IMR-90 (cell line): ENCODE measurements at regions not wholly inside any gene's neighbourhood (a gene's known extent, or its start where the extent isn't known, plus 50 kb on each side); places are given as distances from the start of the nearest gene placed in this dataset.
A peak's percentile ranks its signal among the peaks of the same experiment; 100 is the strongest.

Experiments
- ATAC-seq: fragments of 200-7000 bp; cut with Tn5 transposase; 2 replicates; pipeline ENCODE4 v1.9.1; 2020; ENCODE audit warnings: low read depth, mild to moderate bottlenecking, moderate library complexity
- BruUV-seq: library from RNA; stranded (reverse); fragments of 400-500 nt; replicated peaks from 2 replicates; lab custom pipeline; 2021; lab: Mats Ljungman, UMichigan
- CTCF ChIA-PET: fragments of 300-600 bp; formaldehyde crosslinking; extraction: SDS; loops from one replicate; lab custom pipeline; 2021; ENCODE audit warnings: antibody characterized with exemption; lab: Yijun Ruan, JAX
- POLR2A ChIA-PET: fragments of 300-600 bp; sonication (Branson Sonifier 250); formaldehyde crosslinking; loops from one replicate; lab custom pipeline; 2022; ENCODE audit warnings: antibody characterized with exemption; ENCODE audit not compliant: unreplicated experiment; lab: Charles Lee
- DNase-seq: peaks from one replicate; pipeline ENCODE4 v3.0.0; 2013
- H2AFZ ChIP-seq: replicated peaks from 2 replicates; pipeline ENCODE3; 2013; ENCODE audit warnings: low read length, mild to moderate bottlenecking; ENCODE audit not compliant: poor library complexity
- H2AK5ac ChIP-seq: 2 replicates; pipeline ENCODE4 v1.6.1; 2013; ENCODE audit warnings: low read depth, low read length, inconsistent platforms
- H2AK9ac ChIP-seq: replicated peaks from 2 replicates; pipeline ENCODE3; 2013; ENCODE audit warnings: mild to moderate bottlenecking, low read depth, low read length, moderate library complexity; ENCODE audit not compliant: poor library complexity
- H2BK120ac ChIP-seq: 2 replicates; pipeline ENCODE4 v1.6.1; 2013; ENCODE audit warnings: low read depth, low read length, inconsistent platforms
- H2BK15ac ChIP-seq: 3 replicates; pipeline ENCODE4 v1.6.1; 2013; ENCODE audit warnings: low read depth, low read length, inconsistent platforms
- H2BK20ac ChIP-seq: 2 replicates; pipeline ENCODE4 v1.6.1; 2013; ENCODE audit warnings: low read depth, mild to moderate bottlenecking, inconsistent platforms, low read length, moderate library complexity
- H2BK5ac ChIP-seq: 2 replicates; pipeline ENCODE4 v1.6.1; 2013; ENCODE audit warnings: mild to moderate bottlenecking, low read depth, low read length, inconsistent platforms; ENCODE audit not compliant: poor library complexity, severe bottlenecking
- H3K14ac ChIP-seq: replicated peaks from 2 replicates; pipeline ENCODE4 v1.6.1; 2013; ENCODE audit warnings: low read depth, low read length, inconsistent platforms
- H3K18ac ChIP-seq: 2 replicates; pipeline ENCODE4 v1.6.1; 2013; ENCODE audit warnings: low read depth, low read length, control low read depth
- H3K23ac ChIP-seq: 2 replicates; pipeline ENCODE4 v1.6.1; 2013; ENCODE audit warnings: low read depth, low read length, inconsistent platforms
- H3K27ac ChIP-seq: 2 replicates; pipeline ENCODE4 v1.5.1; 2013; ENCODE audit warnings: mild to moderate bottlenecking, control low read depth, low read length; ENCODE audit not compliant: insufficient read depth
- H3K27me3 ChIP-seq: 2 replicates; pipeline ENCODE4 v1.6.1; 2013; ENCODE audit warnings: low read length; ENCODE audit not compliant: control insufficient read depth, insufficient read depth
- H3K36me3 ChIP-seq: 2 replicates; pipeline ENCODE4 v1.6.1; 2013; ENCODE audit warnings: low read length, mixed read lengths; ENCODE audit not compliant: control insufficient read depth, insufficient read depth
- H3K4ac ChIP-seq: 2 replicates; pipeline ENCODE4 v1.6.1; 2013; ENCODE audit warnings: low read depth, low read length, inconsistent platforms
- H3K4me1 ChIP-seq: 2 replicates; pipeline ENCODE4 v1.6.1; 2013; ENCODE audit warnings: low read length, mixed read lengths; ENCODE audit not compliant: control insufficient read depth, insufficient read depth
- H3K4me2 ChIP-seq: 2 replicates; pipeline ENCODE4 v1.6.1; 2013; ENCODE audit warnings: low read depth, mild to moderate bottlenecking, control low read depth, low read length, moderate library complexity
- H3K4me3 ChIP-seq: 2 replicates; pipeline ENCODE4 v1.5.1; 2013; ENCODE audit warnings: low read depth, mild to moderate bottlenecking, control low read depth, low read length, moderate library complexity; ENCODE audit not compliant: insufficient read depth
- H3K56ac ChIP-seq: 2 replicates; pipeline ENCODE4 v1.6.1; 2013; ENCODE audit warnings: low read length, inconsistent platforms; ENCODE audit not compliant: insufficient read depth; ENCODE audit errors: extremely low read depth
- H3K79me1 ChIP-seq, 2 experiments: 2 replicates each; pipeline ENCODE4 v1.6.1; 2013; ENCODE audit warnings: low read length in 2 of 2, inconsistent platforms in 1 of 2, low read depth in 1 of 2
- H3K9ac ChIP-seq: 2 replicates; pipeline ENCODE4 v1.6.1; 2013; ENCODE audit warnings: low read depth, low read length, control low read depth
- H3K9me1 ChIP-seq: 2 replicates; pipeline ENCODE4 v1.6.1; 2013; ENCODE audit warnings: low read length, inconsistent platforms; ENCODE audit not compliant: insufficient read depth
- H3K9me3 ChIP-seq: 2 replicates; pipeline ENCODE4 v1.6.1; 2013; ENCODE audit warnings: low read length; ENCODE audit not compliant: control insufficient read depth, insufficient read depth
- H4K20me1 ChIP-seq: 2 replicates; pipeline ENCODE4 v1.6.1; 2013; ENCODE audit warnings: low read length, inconsistent platforms; ENCODE audit not compliant: insufficient read depth
- H4K5ac ChIP-seq: 2 replicates; pipeline ENCODE4 v1.6.1; 2013; ENCODE audit warnings: mild to moderate bottlenecking, low read depth, low read length, control low read depth
- H4K8ac ChIP-seq, 2 experiments: 2 replicates each; pipeline ENCODE4 v1.6.1; 2013; ENCODE audit warnings: low read depth in 2 of 2, low read length in 2 of 2, control low read depth in 1 of 2, inconsistent platforms in 1 of 2
- H4K91ac ChIP-seq: 2 replicates; pipeline ENCODE4 v1.6.1; 2013; ENCODE audit warnings: low read depth, low read length, inconsistent platforms; ENCODE audit not compliant: insufficient read depth
- MAFK ChIP-seq: IDR thresholded peaks from 2 replicates; pipeline ENCODE4 v1.6.1; 2012; ENCODE audit warnings: low read depth, low read length, improper control_type of control experiment
- RAD21 ChIP-seq: IDR thresholded peaks from 2 replicates; pipeline ENCODE4 v1.6.1; 2012; ENCODE audit warnings: low read length, improper control_type of control experiment
- WGBS, 2 experiments: methylation state at CpG; one replicate each; pipeline versions ENCODE4 v1.1.5 to v1.1.7; 2013; ENCODE audit warnings: missing lambda C conversion rate in 2 of 2; ENCODE audit not compliant: insufficient read length in 1 of 2; ENCODE audit errors: extremely low coverage in 2 of 2; 5-methylcytosine and 5-hydroxymethylcytosine counted together
- dilution Hi-C: fragments of 300-500 bp; cut with HindIII; formaldehyde crosslinking; loops from one replicate; pipeline ENCODE4 v1.14.3; 2018; ENCODE audit warnings: low sequenced_read_pairs; ENCODE audit not compliant: unreplicated experiment
- in situ Hi-C: fragments of 300-500 bp; cut with MboI; formaldehyde crosslinking; loops from 3 replicates; pipeline ENCODE4 v1.14.3; 2019; ENCODE audit warnings: low sequenced_read_pairs, inconsistent platforms, mixed read lengths
- intact Hi-C: fragments of 100-400 bp; cut with micrococcal nuclease; formaldehyde crosslinking; loops from 2 replicates; pipeline ENCODE4 v1.10.0; 2022

DNA sequence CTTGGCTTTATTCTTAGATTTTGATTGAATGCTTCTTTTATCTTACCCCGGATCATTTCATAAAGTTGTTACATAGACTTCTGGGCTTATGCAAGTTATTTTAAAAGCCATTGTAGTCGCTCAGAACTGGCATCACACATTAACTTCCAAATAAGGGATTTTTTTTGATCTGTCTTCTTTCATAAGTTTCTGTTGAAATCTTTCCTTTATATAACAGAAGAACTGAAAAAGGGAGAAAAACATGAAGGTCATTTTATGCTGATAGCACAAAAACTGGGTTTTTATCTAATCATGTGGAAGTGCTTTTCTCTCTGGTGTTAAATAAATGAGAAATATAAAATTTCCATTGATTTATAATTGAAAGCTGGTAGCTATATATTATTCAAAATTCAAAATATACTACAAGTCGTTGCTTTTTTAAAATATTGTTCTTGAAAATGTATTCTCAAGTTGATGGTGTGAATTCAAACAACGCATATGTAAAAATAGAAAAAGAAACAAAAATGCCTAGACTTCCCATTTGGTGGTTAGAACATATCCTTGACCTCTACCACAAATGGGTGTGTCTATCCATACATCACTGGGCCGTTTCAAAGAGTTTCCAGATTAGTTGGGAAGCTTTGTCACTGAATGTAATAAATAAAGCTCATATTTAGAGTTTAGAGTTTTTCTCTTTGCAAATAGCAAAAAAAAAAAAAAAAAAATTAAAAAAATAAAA lies 258.3 kb upstream of the ZPLD1 start:
- Histone ChIP-seq H3K56ac (no peak overlapping the region), H2AK9ac (no peak overlapping the region), H3K9me1 (peaks cover 5% of the 10 kb centered on the region; the same call in 1 of the 2 replicates), H3K9ac (no peak overlapping the region), H2BK20ac (no peak overlapping the region; the same call in 1 of the 2 replicates), H3K23ac (no peak overlapping the region), H3K27me3 (no peaks in the 10 kb centered on the region), H4K20me1 (no peaks in the 10 kb centered on the region), H4K5ac (no peak overlapping the region), H4K8ac (no peak overlapping the region), H2BK5ac (no peak overlapping the region), H4K91ac (peak overlapping the region; percentile 51; the same call in 1 of the 2 replicates), H2BK15ac (peak overlapping the region; percentile 55; the same call in 1 of the 3 replicates), H2BK120ac (peak overlapping the region; percentile 74; the same call in 1 of the 2 replicates), H3K4ac (no peak overlapping the region; the same call in 1 of the 2 replicates), H2AK5ac (no peak overlapping the region), H3K4me1 (peaks cover 15% of the 10 kb centered on the region), H3K14ac (0 out of 2 replicates have a peak overlapping the region, but pooled peaks have one; percentile 51), H3K79me1 (peaks cover 0 to 13% of the 10 kb centered on the region in 2 experiments; a peak in 2 of 4 replicates), H3K36me3 (no peaks in the 10 kb centered on the region), H2AFZ (no peak overlapping the region), H3K9me3 (no peaks in the 10 kb centered on the region), H3K18ac (peak overlapping the region; percentile 79; the same call in 1 of the 2 replicates), H3K4me3 (no peak overlapping the region), H3K27ac (no peak overlapping the region), H3K4me2 (no peak overlapping the region)
- dilution Hi-C loops: no loop called here
- 60% methylated on average over 1 of the region's 5 CpGs; no CpG with 5 or more reads in 1 of the 2 experiments for WGBS, 2 experiments
- TF ChIP-seq MAFK: peak; percentile 49; the same call in 1 of the 2 replicates
- TF ChIP-seq RAD21: no peak
- CTCF ChIA-PET: no interaction called here
- POLR2A ChIA-PET: interaction anchor here (0.6 kb wide), 1 partner anchor 175 kb away, joined by 13 read pairs; no protein-coding TSS in a partner anchor
- BruUV-seq: no TSS peak
- DNase-seq: no peak
- ATAC-seq: no peak
- intact Hi-C loops: no loop called here
- in situ Hi-C loops: no loop called here
